Adrenal gland (tissue), 9 donors: ENCODE measurements at regions not wholly inside any gene's neighbourhood (a gene's known extent, or its start where the extent isn't known, plus 50 kb on each side); places are given as distances from the start of the nearest gene placed in this dataset.

ENCODE experiments used
- DNase-seq, 7 donors: peaks; one replicate each; pipeline ENCODE4 v3.0.0-alpha.2; 2019 to 2020
- H3K27ac ChIP-seq, 5 donors: fragments of 200-600 bp; sonication (generic) in 4 of 5; 1 replicate in 3 of 5; 2 replicates in 2 of 5; pipeline versions ENCODE4 v1.5.1 to v1.8.0; 2016 to 2020; ENCODE audit warnings: mild to moderate bottlenecking in 1 of 5
- H3K27me3 ChIP-seq: fragments of 200-600 bp; 2 replicates; pipeline ENCODE4 v1.8.0; 2021
- H3K36me3 ChIP-seq, 2 donors: fragments of 200-600 bp; replicated peaks in 1 of 2; 1 replicate in 1 of 2; 2 replicates in 1 of 2; pipeline versions ENCODE4 v1.5.1 to v1.8.0; 2018 to 2022
- H3K4me1 ChIP-seq, 2 donors: fragments of 200-600 bp; replicated peaks in 1 of 2; 1 replicate in 1 of 2; 2 replicates in 1 of 2; pipeline versions ENCODE4 v1.5.1 to v1.8.0; 2018 to 2021
- H3K4me3 ChIP-seq, 4 donors: fragments of 200-600 bp; sonication (generic) in 3 of 4; one replicate each; pipeline ENCODE4 v1.5.1; 2016 to 2018
- H3K9me3 ChIP-seq, 3 donors: fragments of 200-600 bp; sonication (generic) in 1 of 3; replicated peaks in 1 of 3; 1 replicate in 2 of 3; 2 replicates in 1 of 3; pipeline versions ENCODE4 v1.5.1 to v1.8.0; 2016 to 2021
- POLR2A ChIP-seq, 2 donors: fragments of 450-650 bp; IDR thresholded peaks; one replicate each; pipeline ENCODE4 v1.6.1; 2017; ENCODE audit warnings: antibody characterized with exemption in 2 of 2, mild to moderate bottlenecking in 2 of 2, moderate library complexity in 1 of 2
- WGBS, 4 donors: extraction: QIAGEN DNeasy Blood & Tissue Kit in 2 of 4; methylation state at CpG; one replicate each; pipeline versions ENCODE4 v1.1.5 to v1.1.7; 2013 to 2017; 5-methylcytosine and 5-hydroxymethylcytosine counted together
- intact Hi-C, 2 donors: fragments of 100-400 bp; cut with DNase I; formaldehyde crosslinking; loops; one replicate each; pipeline versions ENCODE4 v1.14.1 to v1.15.0; 2022 to 2023
- TF ChIP-seq, protein P1 (sequence below), 6 experiments: fragments of 450-650 bp in 4 of 6; fragments of 200-600 bp in 2 of 6; sonication (generic) in 1 of 6; IDR thresholded peaks; 1 replicate in 5 of 6; 2 replicates in 1 of 6; pipeline versions ENCODE4 v1.5.1 to v1.8.0; 2016 to 2021; ENCODE audit warnings: antibody characterized with exemption in 6 of 6, mild to moderate bottlenecking in 2 of 6, moderate library complexity in 1 of 6
- donor health status: healthy with polysubstance abuse.
- donor health status: Bipolar disorder and iron deficiency.
- donor health status: DM: yes; HTN: yes; CAD: no.
- donor health status: DM: no; HTN: no; CAD: no.
- donor health status: DM: no; HTN: no; CAD: no.

- Histone ChIP-seq H3K4me1 (no peaks in the 10 kb centered on the region), H3K9me3 (no peaks in the 10 kb centered on the region), H3K27me3 (peaks cover 5% of the 10 kb centered on the region), H3K27ac (no peak overlapping the region), H3K36me3 (no peaks in the 10 kb centered on the region), H3K4me3 (no peak overlapping the region)
- DNase-seq, result no peak
- intact Hi-C loops, result no loop called here
- WGBS, 4 donors, result 66 to 80% (median 76%) methylated on average over 3 of the region's 3 CpGs
- TF ChIP-seq, protein P1, sequence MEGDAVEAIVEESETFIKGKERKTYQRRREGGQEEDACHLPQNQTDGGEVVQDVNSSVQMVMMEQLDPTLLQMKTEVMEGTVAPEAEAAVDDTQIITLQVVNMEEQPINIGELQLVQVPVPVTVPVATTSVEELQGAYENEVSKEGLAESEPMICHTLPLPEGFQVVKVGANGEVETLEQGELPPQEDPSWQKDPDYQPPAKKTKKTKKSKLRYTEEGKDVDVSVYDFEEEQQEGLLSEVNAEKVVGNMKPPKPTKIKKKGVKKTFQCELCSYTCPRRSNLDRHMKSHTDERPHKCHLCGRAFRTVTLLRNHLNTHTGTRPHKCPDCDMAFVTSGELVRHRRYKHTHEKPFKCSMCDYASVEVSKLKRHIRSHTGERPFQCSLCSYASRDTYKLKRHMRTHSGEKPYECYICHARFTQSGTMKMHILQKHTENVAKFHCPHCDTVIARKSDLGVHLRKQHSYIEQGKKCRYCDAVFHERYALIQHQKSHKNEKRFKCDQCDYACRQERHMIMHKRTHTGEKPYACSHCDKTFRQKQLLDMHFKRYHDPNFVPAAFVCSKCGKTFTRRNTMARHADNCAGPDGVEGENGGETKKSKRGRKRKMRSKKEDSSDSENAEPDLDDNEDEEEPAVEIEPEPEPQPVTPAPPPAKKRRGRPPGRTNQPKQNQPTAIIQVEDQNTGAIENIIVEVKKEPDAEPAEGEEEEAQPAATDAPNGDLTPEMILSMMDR (IDR thresholded peaks at IDR 0.05), result no peak
- TF ChIP-seq POLR2A (IDR thresholded peaks at IDR 0.05), result no peak
Observed at GRCh38 chr4:89665662-89666061, 171.3 kb downstream of the SNCA start.

DNA sequence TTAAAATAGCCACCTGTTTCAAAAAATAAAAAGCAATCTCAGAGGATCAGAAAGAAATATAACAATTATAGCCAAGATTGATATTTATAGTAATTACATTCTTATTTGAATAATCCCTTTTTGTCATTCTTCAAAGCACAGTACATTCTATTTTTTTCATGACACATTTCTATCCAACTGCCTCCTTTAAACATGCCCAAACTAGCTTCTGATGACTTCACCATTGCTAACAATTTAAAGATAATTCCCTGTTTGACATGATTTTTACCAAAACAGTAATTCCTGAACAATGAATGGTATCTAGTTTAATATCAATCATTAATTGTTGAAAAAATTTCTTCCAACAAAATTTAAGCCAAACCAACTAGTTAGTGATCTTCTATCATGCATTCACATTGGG is 172.4 kb downstream of the SNCA start:
- Histone ChIP-seq H3K27ac (no peak overlapping the region), H3K9me3 (no peaks in the 10 kb centered on the region), H3K4me1 (no peaks in the 10 kb centered on the region), H3K36me3 (no peaks in the 10 kb centered on the region), H3K4me3 (no peak overlapping the region), H3K27me3 (peaks cover 5% of the 10 kb centered on the region)
- TF ChIP-seq, protein P1 (IDR thresholded peaks at IDR 0.05), result no peak
- no peak for TF ChIP-seq POLR2A (IDR thresholded peaks at IDR 0.05)
- intact Hi-C loops, result no loop called here
- no peak for DNase-seq

DNA sequence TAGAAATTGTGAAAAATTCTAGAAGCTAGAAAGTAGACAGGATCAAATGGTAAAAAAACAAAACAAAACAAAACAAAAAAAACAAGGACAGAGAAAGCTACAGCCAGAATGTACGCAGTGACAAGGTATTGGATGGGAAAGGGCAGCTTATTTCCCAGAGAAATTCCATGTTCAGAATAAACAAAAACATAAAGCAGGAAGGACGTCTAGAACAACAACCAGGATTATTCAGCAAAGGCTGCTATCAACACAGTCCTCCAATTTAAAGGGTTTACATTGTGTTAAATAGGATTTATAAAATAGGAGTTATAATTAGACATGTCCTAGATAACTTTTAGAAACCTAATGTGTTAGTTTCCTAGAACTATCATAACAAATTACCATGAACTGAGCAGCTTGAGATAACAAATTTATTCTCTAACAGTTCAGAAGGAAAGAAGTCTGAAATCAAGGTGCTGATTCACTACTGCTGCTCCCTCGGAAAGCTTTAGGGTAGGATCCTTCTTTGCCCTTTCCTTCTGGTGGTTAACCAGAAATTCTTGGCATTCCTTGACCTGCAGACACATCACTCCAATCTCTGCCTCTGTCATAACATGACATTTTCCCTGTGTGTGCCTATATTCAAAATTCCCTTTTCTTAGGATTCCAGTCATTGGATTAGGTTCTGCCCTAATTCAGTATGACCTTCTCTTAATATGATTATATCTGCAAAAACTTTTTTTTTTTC is 175.6 kb downstream of the SNCA start:
- H3K9me3 ChIP-seq, result no peaks in the 10 kb centered on the region
- no peak for DNase-seq
- H3K4me3 ChIP-seq, result no peak overlapping the region
- peaks cover 5% of the 10 kb centered on the region for H3K27me3 ChIP-seq
- TF ChIP-seq POLR2A (IDR thresholded peaks at IDR 0.05), result no peak
- intact Hi-C loops, result no loop called here
- 72 to 80% (median 76%) methylated on average over 3 of the region's 3 CpGs for WGBS, 4 donors
- no peak overlapping the region for H3K27ac ChIP-seq
- H3K4me1 ChIP-seq, result no peaks in the 10 kb centered on the region
- no peaks in the 10 kb centered on the region for H3K36me3 ChIP-seq

DNA sequence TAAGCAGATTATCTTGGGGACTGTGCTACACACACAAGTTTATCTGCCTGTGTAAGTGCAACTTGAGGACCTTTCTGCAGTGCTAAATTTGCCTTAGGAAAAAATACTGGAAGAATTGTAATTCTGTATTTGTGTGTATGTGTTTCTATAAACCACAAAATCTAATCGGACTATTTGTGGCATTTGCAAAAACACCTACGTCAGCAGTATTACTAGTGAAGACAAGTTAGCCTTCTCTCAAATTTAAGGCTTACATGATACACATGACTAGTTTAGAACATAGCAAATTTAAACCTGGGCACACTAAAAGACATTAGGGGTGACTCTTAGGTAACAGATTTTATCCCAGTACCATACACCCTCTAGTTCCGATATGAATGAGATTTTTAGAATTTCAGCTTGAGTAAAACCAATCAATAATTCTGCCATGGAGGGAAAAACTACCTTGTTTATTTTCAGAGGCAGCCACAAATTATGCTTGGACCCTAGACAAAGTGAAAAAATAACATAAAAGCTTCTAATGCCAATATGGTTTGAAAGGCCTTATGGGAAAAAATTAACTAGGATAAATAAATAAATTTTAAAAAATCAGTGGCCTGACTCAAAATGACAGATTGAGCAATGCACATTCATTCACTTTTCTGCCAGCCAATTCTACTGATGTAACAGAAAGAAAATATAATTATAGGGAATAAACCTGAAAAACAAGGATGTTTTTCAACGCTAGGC is 176.4 kb downstream of the SNCA start:
- Histone ChIP-seq H3K4me1 (no peaks in the 10 kb centered on the region), H3K27me3 (peaks cover 5% of the 10 kb centered on the region), H3K36me3 (no peaks in the 10 kb centered on the region), H3K4me3 (no peak overlapping the region), H3K27ac (no peak overlapping the region), H3K9me3 (no peaks in the 10 kb centered on the region)
- intact Hi-C loops, result no loop called here
- TF ChIP-seq, protein P1 (IDR thresholded peaks at IDR 0.05), result no peak
- no peak for TF ChIP-seq POLR2A (IDR thresholded peaks at IDR 0.05)
- WGBS, 4 donors, result 90 to 94% (median 91%) methylated on average over 4 of the region's 4 CpGs
- no peak for DNase-seq

- H3K9me3 ChIP-seq, result no peaks in the 10 kb centered on the region
- H3K36me3 ChIP-seq, result no peaks in the 10 kb centered on the region
- no peak overlapping the region for H3K27ac ChIP-seq
- 71 to 86% (median 84%) methylated on average over 2 of the region's 2 CpGs for WGBS, 4 donors
- intact Hi-C loops, result loop anchor here (10.0 kb wide), 3 partner anchors 174 to 246 kb away; no protein-coding TSS in a partner anchor
- no peak for TF ChIP-seq POLR2A (IDR thresholded peaks at IDR 0.05)
- TF ChIP-seq, protein P1 (IDR thresholded peaks at IDR 0.05), result no peak
- H3K4me1 ChIP-seq, result no peaks in the 10 kb centered on the region
- DNase-seq, result no peak
- H3K4me3 ChIP-seq, result no peak overlapping the region
- H3K27me3 ChIP-seq, result peaks cover 5% of the 10 kb centered on the region
Observed at GRCh38 chr4:89658701-89659024, 178.3 kb downstream of the SNCA start.
